ENCODE measurements at regions not wholly inside any gene's neighbourhood (a gene's known extent, or its start where the extent isn't known, plus 50 kb on each side); places are given as distances from the start of the nearest gene placed in this dataset.

DNA sequence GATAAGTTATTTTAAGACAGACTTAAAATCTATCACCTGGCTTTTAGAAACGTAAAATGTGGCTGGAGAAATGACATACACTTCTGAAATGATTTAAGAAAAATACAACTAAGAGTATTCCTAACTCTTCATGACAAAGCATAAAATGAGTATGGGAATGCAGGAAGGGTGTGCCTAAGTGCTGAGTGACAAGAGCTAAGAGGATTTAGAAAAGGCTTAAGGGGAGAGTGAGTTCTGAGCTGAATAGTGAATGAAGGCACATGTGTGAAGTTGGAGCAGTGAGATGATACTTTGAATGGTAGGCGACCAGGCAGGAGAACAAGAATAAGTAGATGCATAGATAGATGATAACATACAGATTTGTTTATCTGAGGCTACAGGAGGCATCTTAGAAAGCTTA lies 458.3 kb upstream of the TENM3 start:
- TF ChIP-seq CBFB (IDR thresholded peaks at IDR 0.05; ENCODE audit: low read depth) (no peak), POLR2A (IDR thresholded peaks at IDR 0.05; ENCODE audit: low read depth, low read length) (no peak), ATF7 (IDR thresholded peaks at IDR 0.05; ENCODE audit: low read depth) (no peak), CBX5 (IDR thresholded peaks at IDR 0.05; ENCODE audit: low read depth) (no peak), EP300 (IDR thresholded peaks at IDR 0.05; ENCODE audit: borderline replicate concordance in 1 of 2, control insufficient read depth in 1 of 2, low read depth in 2 of 2, low read length in 2 of 2) (no peak), NBN (IDR thresholded peaks at IDR 0.05) (no peak)
- TF ChIP-seq, protein P1, sequence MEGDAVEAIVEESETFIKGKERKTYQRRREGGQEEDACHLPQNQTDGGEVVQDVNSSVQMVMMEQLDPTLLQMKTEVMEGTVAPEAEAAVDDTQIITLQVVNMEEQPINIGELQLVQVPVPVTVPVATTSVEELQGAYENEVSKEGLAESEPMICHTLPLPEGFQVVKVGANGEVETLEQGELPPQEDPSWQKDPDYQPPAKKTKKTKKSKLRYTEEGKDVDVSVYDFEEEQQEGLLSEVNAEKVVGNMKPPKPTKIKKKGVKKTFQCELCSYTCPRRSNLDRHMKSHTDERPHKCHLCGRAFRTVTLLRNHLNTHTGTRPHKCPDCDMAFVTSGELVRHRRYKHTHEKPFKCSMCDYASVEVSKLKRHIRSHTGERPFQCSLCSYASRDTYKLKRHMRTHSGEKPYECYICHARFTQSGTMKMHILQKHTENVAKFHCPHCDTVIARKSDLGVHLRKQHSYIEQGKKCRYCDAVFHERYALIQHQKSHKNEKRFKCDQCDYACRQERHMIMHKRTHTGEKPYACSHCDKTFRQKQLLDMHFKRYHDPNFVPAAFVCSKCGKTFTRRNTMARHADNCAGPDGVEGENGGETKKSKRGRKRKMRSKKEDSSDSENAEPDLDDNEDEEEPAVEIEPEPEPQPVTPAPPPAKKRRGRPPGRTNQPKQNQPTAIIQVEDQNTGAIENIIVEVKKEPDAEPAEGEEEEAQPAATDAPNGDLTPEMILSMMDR (IDR thresholded peaks at IDR 0.05 in 2 of 3, conservative IDR thresholded peaks at IDR 0.05 in 1 of 3; ENCODE audit: control insufficient read depth in 2 of 3, extremely low read depth in 1 of 3, insufficient read depth in 1 of 3, low read depth in 3 of 3, low read length in 3 of 3): no peak
- TF ChIP-seq, protein P2, sequence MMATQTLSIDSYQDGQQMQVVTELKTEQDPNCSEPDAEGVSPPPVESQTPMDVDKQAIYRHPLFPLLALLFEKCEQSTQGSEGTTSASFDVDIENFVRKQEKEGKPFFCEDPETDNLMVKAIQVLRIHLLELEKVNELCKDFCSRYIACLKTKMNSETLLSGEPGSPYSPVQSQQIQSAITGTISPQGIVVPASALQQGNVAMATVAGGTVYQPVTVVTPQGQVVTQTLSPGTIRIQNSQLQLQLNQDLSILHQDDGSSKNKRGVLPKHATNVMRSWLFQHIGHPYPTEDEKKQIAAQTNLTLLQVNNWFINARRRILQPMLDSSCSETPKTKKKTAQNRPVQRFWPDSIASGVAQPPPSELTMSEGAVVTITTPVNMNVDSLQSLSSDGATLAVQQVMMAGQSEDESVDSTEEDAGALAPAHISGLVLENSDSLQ (IDR thresholded peaks at IDR 0.05): no peak

Measured in GM12878 (cell line).